ENCODE measurements at regions not wholly inside any gene's neighbourhood (a gene's known extent, or its start where the extent isn't known, plus 50 kb on each side); places are given as distances from the start of the nearest gene placed in this dataset.

- Mint-ChIP-seq H3K36me3 (no peaks in the 10 kb centered on the region), H3K4me3 (no peak overlapping the region), H3K27me3 (no peaks in the 10 kb centered on the region), H3K9me3 (ENCODE audit: low read depth) (no peaks in the 10 kb centered on the region), H3K27ac (no peak overlapping the region), H3K4me1 (ENCODE audit: low read depth) (no peaks in the 10 kb centered on the region)
These were observed 1345.0 kb upstream of the SLC10A2 start for GRCh38 chr13:104411141-104411765.

DNA sequence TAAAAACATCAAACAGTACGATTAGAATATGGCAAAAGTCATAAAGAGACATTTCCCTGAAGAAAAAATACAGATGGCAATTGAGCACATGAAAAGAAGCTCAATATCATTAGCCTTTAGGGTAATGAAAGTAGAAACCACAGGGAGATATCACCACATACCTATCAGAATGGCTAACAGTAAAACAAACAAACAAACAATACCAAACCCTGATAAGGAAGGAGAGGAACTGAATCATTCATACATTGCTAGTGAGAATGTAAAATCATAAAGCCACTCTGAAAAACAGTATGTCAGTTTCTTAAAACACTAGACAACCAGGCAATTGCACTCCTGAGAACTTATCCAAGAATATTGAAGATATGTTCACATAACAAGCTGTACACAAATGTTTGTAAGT, 1342.5 kb upstream of the SLC10A2 start:
- Mint-ChIP-seq H3K4me1 (ENCODE audit: low read depth) (no peaks in the 10 kb centered on the region), H3K36me3 (no peaks in the 10 kb centered on the region), H3K9me3 (ENCODE audit: low read depth) (no peaks in the 10 kb centered on the region), H3K27me3 (no peaks in the 10 kb centered on the region), H3K27ac (no peak overlapping the region), H3K4me3 (no peak overlapping the region)

- Mint-ChIP-seq H3K9me3 (ENCODE audit: low read depth) (no peaks in the 10 kb centered on the region), H3K27ac (no peak overlapping the region), H3K36me3 (no peaks in the 10 kb centered on the region), H3K4me1 (ENCODE audit: low read depth) (no peaks in the 10 kb centered on the region), H3K27me3 (no peaks in the 10 kb centered on the region), H3K4me3 (no peak overlapping the region)
These were observed 1338.1 kb upstream of the SLC10A2 start for GRCh38 chr13:104404325-104404724.

- Mint-ChIP-seq H3K4me3 (no peak overlapping the region), H3K27me3 (no peaks in the 10 kb centered on the region), H3K4me1 (ENCODE audit: low read depth) (no peaks in the 10 kb centered on the region), H3K36me3 (no peaks in the 10 kb centered on the region), H3K27ac (no peak overlapping the region), H3K9me3 (ENCODE audit: low read depth) (peaks cover 5% of the 10 kb centered on the region)
These were observed 1323.5 kb upstream of the SLC10A2 start for GRCh38 chr13:104389691-104390090.

DNA sequence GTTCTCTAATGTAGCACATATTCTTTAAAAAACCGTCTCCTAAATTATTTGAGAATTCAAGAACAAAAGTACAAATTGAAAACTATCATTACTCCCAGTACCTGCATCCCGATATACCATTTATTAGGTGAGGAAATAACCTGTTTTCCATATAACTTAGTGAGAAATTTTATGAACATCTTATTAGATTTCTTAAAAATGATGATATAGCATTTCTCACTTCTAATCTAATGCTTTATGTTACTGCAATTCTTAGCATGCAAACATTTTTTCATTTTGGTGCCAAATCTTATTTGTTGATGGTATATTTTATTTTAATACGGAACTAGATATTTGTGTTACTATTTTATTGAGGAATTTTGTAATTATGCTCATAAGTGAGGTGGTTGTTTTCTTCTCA, 1321.3 kb upstream of the SLC10A2 start:
- no peak overlapping the region for H3K4me3 Mint-ChIP-seq
- no peaks in the 10 kb centered on the region for H3K36me3 Mint-ChIP-seq
- peaks cover 5% of the 10 kb centered on the region for H3K9me3 Mint-ChIP-seq (ENCODE audit: low read depth)
- no peak overlapping the region for H3K27ac Mint-ChIP-seq
- H3K27me3 Mint-ChIP-seq = no peaks in the 10 kb centered on the region
- H3K4me1 Mint-ChIP-seq (ENCODE audit: low read depth) = no peaks in the 10 kb centered on the region

- Mint-ChIP-seq H3K4me1 (ENCODE audit: low read depth) (no peaks in the 10 kb centered on the region), H3K36me3 (no peaks in the 10 kb centered on the region), H3K27ac (no peak overlapping the region), H3K9me3 (ENCODE audit: low read depth) (no peaks in the 10 kb centered on the region), H3K27me3 (no peaks in the 10 kb centered on the region), H3K4me3 (no peak overlapping the region)
These were observed 1319.2 kb upstream of the SLC10A2 start for GRCh38 chr13:104385404-104385803.

- H3K9me3 Mint-ChIP-seq (ENCODE audit: low read depth) = no peaks in the 10 kb centered on the region
- no peaks in the 10 kb centered on the region for H3K27me3 Mint-ChIP-seq
- H3K4me3 Mint-ChIP-seq = no peak overlapping the region
- no peaks in the 10 kb centered on the region for H3K4me1 Mint-ChIP-seq (ENCODE audit: low read depth)
- no peak overlapping the region for H3K27ac Mint-ChIP-seq
- no peaks in the 10 kb centered on the region for H3K36me3 Mint-ChIP-seq
These were observed 1316.7 kb upstream of the SLC10A2 start for GRCh38 chr13:104382951-104383350.

GRCh38 chr13:104376588-104376987, 1310.4 kb upstream of the SLC10A2 start:
- Mint-ChIP-seq H3K4me1 (ENCODE audit: low read depth) (no peaks in the 10 kb centered on the region), H3K9me3 (ENCODE audit: low read depth) (no peaks in the 10 kb centered on the region), H3K27me3 (no peaks in the 10 kb centered on the region), H3K27ac (no peak overlapping the region), H3K4me3 (no peak overlapping the region), H3K36me3 (no peaks in the 10 kb centered on the region)

- no peaks in the 10 kb centered on the region for H3K9me3 Mint-ChIP-seq (ENCODE audit: low read depth)
- no peaks in the 10 kb centered on the region for H3K4me1 Mint-ChIP-seq (ENCODE audit: low read depth)
- H3K27me3 Mint-ChIP-seq = no peaks in the 10 kb centered on the region
- H3K36me3 Mint-ChIP-seq = no peaks in the 10 kb centered on the region
- H3K4me3 Mint-ChIP-seq = no peak overlapping the region
- H3K27ac Mint-ChIP-seq = no peak overlapping the region
These were observed 1309.4 kb upstream of the SLC10A2 start for GRCh38 chr13:104375614-104376013.

- no peaks in the 10 kb centered on the region for H3K4me1 Mint-ChIP-seq (ENCODE audit: low read depth)
- H3K27ac Mint-ChIP-seq = no peak overlapping the region
- no peaks in the 10 kb centered on the region for H3K27me3 Mint-ChIP-seq
- no peaks in the 10 kb centered on the region for H3K9me3 Mint-ChIP-seq (ENCODE audit: low read depth)
- H3K36me3 Mint-ChIP-seq = no peaks in the 10 kb centered on the region
- H3K4me3 Mint-ChIP-seq = no peak overlapping the region
These were observed 1306.0 kb upstream of the SLC10A2 start for GRCh38 chr13:104372095-104372655.

GRCh38 chr13:104365430-104365829, 1299.2 kb upstream of the SLC10A2 start:
- Mint-ChIP-seq H3K36me3 (no peaks in the 10 kb centered on the region), H3K9me3 (ENCODE audit: low read depth) (no peaks in the 10 kb centered on the region), H3K27me3 (peaks cover 1% of the 10 kb centered on the region), H3K4me3 (no peak overlapping the region), H3K4me1 (ENCODE audit: low read depth) (no peaks in the 10 kb centered on the region), H3K27ac (no peak overlapping the region)

DNA sequence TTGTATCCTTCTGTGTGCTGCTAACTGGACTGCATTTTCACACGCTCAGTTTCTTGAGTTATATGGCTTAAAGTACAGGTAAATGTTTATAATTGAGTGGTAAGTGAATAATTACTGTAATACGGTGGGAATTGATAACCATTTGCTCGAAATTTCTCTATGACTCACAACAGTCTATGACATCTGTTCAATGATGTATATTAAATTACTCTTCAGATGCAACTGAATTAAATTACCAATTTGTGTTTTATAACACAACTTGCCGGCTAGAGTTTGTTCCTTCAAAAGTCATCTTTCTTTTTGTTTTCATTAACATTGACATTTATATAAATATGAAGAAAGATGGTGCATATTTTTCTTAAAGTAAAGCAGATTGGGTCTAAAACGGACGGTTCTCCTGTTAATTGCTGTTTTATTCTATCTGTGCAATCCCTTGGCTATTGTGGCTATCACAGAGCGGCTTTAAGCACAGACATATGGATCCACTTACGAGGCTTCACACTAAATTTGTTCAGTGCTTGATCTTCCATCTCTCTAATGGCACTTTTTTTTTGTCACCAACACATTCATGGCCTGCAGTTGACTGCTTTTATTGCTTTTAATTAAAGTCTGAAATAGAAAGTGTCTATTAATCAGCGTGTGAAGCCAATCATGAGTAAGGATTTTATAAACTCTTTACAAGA, 1291.6 kb upstream of the SLC10A2 start:
- H3K27me3 Mint-ChIP-seq = no peaks in the 10 kb centered on the region
- H3K4me3 Mint-ChIP-seq = no peak overlapping the region
- H3K9me3 Mint-ChIP-seq (ENCODE audit: low read depth) = no peaks in the 10 kb centered on the region
- no peaks in the 10 kb centered on the region for H3K36me3 Mint-ChIP-seq
- H3K27ac Mint-ChIP-seq = no peak overlapping the region
- no peaks in the 10 kb centered on the region for H3K4me1 Mint-ChIP-seq (ENCODE audit: low read depth)

DNA sequence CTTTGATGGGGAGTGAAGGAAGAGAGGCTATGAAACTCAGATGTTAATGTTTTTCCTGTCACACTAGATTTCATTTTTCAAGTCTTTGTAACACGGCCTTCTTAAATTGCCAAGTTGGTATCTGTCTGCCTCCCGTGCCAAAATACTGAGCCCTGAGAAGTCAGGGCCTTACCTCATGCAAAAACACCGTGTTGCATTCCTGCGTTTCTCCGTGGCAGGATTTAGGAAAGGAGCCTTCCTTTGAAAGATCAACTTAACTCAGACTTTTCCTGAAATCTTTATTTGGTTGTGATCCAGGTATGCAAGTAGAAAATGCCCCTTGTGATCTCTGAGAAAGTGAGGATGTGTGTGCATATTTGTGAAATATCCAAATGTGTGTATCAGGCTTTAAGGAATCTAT, 1291.0 kb upstream of the SLC10A2 start:
- Mint-ChIP-seq H3K4me3 (no peak overlapping the region), H3K27me3 (no peaks in the 10 kb centered on the region), H3K36me3 (no peaks in the 10 kb centered on the region), H3K9me3 (ENCODE audit: low read depth) (no peaks in the 10 kb centered on the region), H3K4me1 (ENCODE audit: low read depth) (no peaks in the 10 kb centered on the region), H3K27ac (no peak overlapping the region)

DNA sequence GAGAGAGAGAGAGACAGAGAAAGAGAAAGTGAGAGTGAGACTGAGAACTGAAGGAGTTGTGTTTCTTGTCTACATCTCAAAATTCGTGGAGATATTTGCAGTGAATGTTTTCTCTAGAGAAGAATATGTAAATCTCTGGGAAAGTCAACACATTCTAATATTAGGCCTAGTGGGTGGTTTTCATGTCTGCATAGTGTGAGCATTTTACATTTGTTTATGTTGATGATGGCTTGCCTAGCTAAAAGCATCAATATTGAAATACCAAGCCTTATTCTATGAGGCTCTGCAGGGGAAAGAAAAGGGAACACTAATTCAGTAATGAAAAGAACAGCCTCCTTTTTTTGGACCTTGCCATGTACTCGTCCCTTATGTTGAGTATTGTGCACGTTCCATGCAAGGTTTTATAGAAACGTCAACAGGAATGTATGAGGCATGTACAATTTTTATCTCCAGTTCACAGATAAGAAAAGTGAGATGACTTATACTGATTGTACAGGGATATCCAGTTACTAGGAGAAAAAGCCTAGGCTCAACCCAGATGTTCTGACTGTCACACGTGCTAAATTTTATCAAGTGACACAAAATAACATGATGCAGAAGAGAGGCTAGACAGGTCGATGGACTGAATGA, 1288.9 kb upstream of the SLC10A2 start:
- no peaks in the 10 kb centered on the region for H3K4me1 Mint-ChIP-seq (ENCODE audit: low read depth)

GRCh38 chr13:104327211-104327610, 1261.0 kb upstream of the SLC10A2 start:
- H3K27ac Mint-ChIP-seq = no peak overlapping the region
- H3K4me3 Mint-ChIP-seq = no peak overlapping the region
- no peaks in the 10 kb centered on the region for H3K27me3 Mint-ChIP-seq
- no peaks in the 10 kb centered on the region for H3K4me1 Mint-ChIP-seq (ENCODE audit: low read depth)
- H3K9me3 Mint-ChIP-seq (ENCODE audit: low read depth) = peaks cover 4% of the 10 kb centered on the region
- H3K36me3 Mint-ChIP-seq = no peaks in the 10 kb centered on the region

More for the DNA sequence above, 1288.9 kb upstream of the SLC10A2 start:
- H3K27ac Mint-ChIP-seq = no peak overlapping the region
- H3K9me3 Mint-ChIP-seq (ENCODE audit: low read depth) = no peaks in the 10 kb centered on the region
- no peak overlapping the region for H3K4me3 Mint-ChIP-seq
- no peaks in the 10 kb centered on the region for H3K27me3 Mint-ChIP-seq
- no peaks in the 10 kb centered on the region for H3K36me3 Mint-ChIP-seq
